Esophagus (tissue), 2 donors: ENCODE measurements at regions not wholly inside any gene's neighbourhood (a gene's known extent, or its start where the extent isn't known, plus 50 kb on each side); places are given as distances from the start of the nearest gene placed in this dataset.
"Not testable (repeated sequence)": the region's sequence is repeated elsewhere in the genome, so short reads cannot be mapped to it uniquely, and the experiment has no call there.

ENCODE experiments used
- H3K27ac ChIP-seq, 2 donors: one replicate each; pipeline ENCODE4 v1.5.1; 2013; ENCODE audit warnings: low read depth in 2 of 2, mild to moderate bottlenecking in 2 of 2, inconsistent platforms in 1 of 2, low read length in 1 of 2, moderate library complexity in 1 of 2
- H3K27me3 ChIP-seq, 2 donors: one replicate each; pipeline ENCODE4 v1.6.1; 2013; ENCODE audit warnings: low read length in 2 of 2, control low read depth in 1 of 2, mild to moderate bottlenecking in 1 of 2; ENCODE audit not compliant: insufficient read depth in 2 of 2, control insufficient read depth in 1 of 2
- H3K36me3 ChIP-seq, 2 donors: one replicate each; pipeline ENCODE4 v1.6.1; 2013; ENCODE audit warnings: low read length in 1 of 2; ENCODE audit not compliant: control insufficient read depth in 2 of 2, insufficient read depth in 2 of 2
- H3K4me1 ChIP-seq, 2 donors: one replicate each; pipeline ENCODE4 v1.6.1; 2013; ENCODE audit warnings: low read length in 1 of 2; ENCODE audit not compliant: control insufficient read depth in 2 of 2, insufficient read depth in 2 of 2
- H3K4me3 ChIP-seq, 2 donors: one replicate each; pipeline ENCODE4 v1.5.1; 2013; ENCODE audit warnings: low read length in 2 of 2, mild to moderate bottlenecking in 2 of 2, low read depth in 1 of 2, moderate library complexity in 1 of 2
- H3K9me3 ChIP-seq, 2 donors: one replicate each; pipeline ENCODE4 v1.6.1; 2013; ENCODE audit warnings: mild to moderate bottlenecking in 2 of 2, low read depth in 1 of 2, low read length in 1 of 2, moderate library complexity in 1 of 2; ENCODE audit not compliant: control insufficient read depth in 2 of 2, insufficient read depth in 1 of 2
- WGBS, 2 donors: extraction: QIAGEN DNeasy Blood & Tissue Kit; methylation state at CpG; one replicate each; pipeline ENCODE4 v1.1.7; 2013; 5-methylcytosine and 5-hydroxymethylcytosine counted together
- donor health status: healthy with polysubstance abuse.
- donor health status: Bipolar disorder and iron deficiency.

- Histone ChIP-seq H3K27ac (no peak overlapping the region), H3K4me1 (no peaks in the 10 kb centered on the region), H3K9me3 (no peaks in the 10 kb centered on the region), H3K4me3 (no peak overlapping the region), H3K27me3 (no peaks in the 10 kb centered on the region), H3K36me3 (no peaks in the 10 kb centered on the region)
- 69 to 76% methylated on average over 7 of the region's 7 CpGs for WGBS, 2 donors
Observed at GRCh38 chr20:46785958-46786357, 76.5 kb downstream of the SLC2A10 start.

GRCh38 chr20:46786566-46786965 is 77.1 kb downstream of the SLC2A10 start:
- no peaks in the 10 kb centered on the region for H3K4me1 ChIP-seq
- H3K4me3 ChIP-seq, result no peak overlapping the region
- H3K36me3 ChIP-seq, result no peaks in the 10 kb centered on the region
- no peaks in the 10 kb centered on the region for H3K9me3 ChIP-seq
- no peak overlapping the region for H3K27ac ChIP-seq
- WGBS, 2 donors, result 77 to 79% methylated on average over 6 of the region's 6 CpGs
- H3K27me3 ChIP-seq, result no peaks in the 10 kb centered on the region

- no peaks in the 10 kb centered on the region for H3K4me1 ChIP-seq
- 52 to 59% methylated on average over 21 of the region's 21 CpGs for WGBS, 2 donors
- no peaks in the 10 kb centered on the region for H3K9me3 ChIP-seq
- no peaks in the 10 kb centered on the region for H3K27me3 ChIP-seq
- no peaks in the 10 kb centered on the region for H3K36me3 ChIP-seq
- no peak overlapping the region for H3K4me3 ChIP-seq
- no peak overlapping the region for H3K27ac ChIP-seq
Observed at GRCh38 chr20:46787991-46788762, 78.7 kb downstream of the SLC2A10 start.

GRCh38 chr20:46788763-46789091 is 79.3 kb downstream of the SLC2A10 start:
- not testable (repeated sequence) for H3K27ac ChIP-seq, H3K9me3 ChIP-seq, H3K4me1 ChIP-seq, H3K27me3 ChIP-seq, H3K4me3 ChIP-seq, H3K36me3 ChIP-seq
- 76 to 79% methylated on average over 5 of the region's 5 CpGs for WGBS, 2 donors

GRCh38 chr20:46789339-46790028 is 80.0 kb downstream of the SLC2A10 start:
- Histone ChIP-seq H3K36me3 (no peaks in the 10 kb centered on the region), H3K27ac (no peak overlapping the region), H3K9me3 (peaks cover 0 to under 1% of the 10 kb centered on the region in 2 donors), H3K4me1 (no peaks in the 10 kb centered on the region), H3K27me3 (no peaks in the 10 kb centered on the region), H3K4me3 (no peak overlapping the region)
- WGBS, 2 donors, result 84 to 88% methylated on average over 13 of the region's 13 CpGs

- Histone ChIP-seq H3K36me3 (no peaks in the 10 kb centered on the region), H3K9me3 (peaks cover 0 to 3% of the 10 kb centered on the region in 2 donors), H3K4me3 (no peak overlapping the region), H3K4me1 (no peaks in the 10 kb centered on the region), H3K27ac (no peak overlapping the region), H3K27me3 (no peaks in the 10 kb centered on the region)
- 46 to 61% methylated on average over 10 of the region's 10 CpGs for WGBS, 2 donors
Observed at GRCh38 chr20:46791722-46792416, 82.4 kb downstream of the SLC2A10 start.

- H3K27me3 ChIP-seq, result no peaks in the 10 kb centered on the region
- peaks cover 0 to 3% of the 10 kb centered on the region in 2 donors for H3K9me3 ChIP-seq
- H3K4me3 ChIP-seq, result no peak overlapping the region
- H3K36me3 ChIP-seq, result no peaks in the 10 kb centered on the region
- H3K27ac ChIP-seq, result no peak overlapping the region
- H3K4me1 ChIP-seq, result no peaks in the 10 kb centered on the region
- WGBS, 2 donors, result 75 to 77% methylated on average over 5 of the region's 5 CpGs
Observed at GRCh38 chr20:46797206-46797605, 87.8 kb downstream of the SLC2A10 start.

- Histone ChIP-seq H3K4me3 (no peak overlapping the region), H3K36me3 (no peaks in the 10 kb centered on the region), H3K27me3 (no peaks in the 10 kb centered on the region), H3K27ac (no peak overlapping the region), H3K4me1 (no peaks in the 10 kb centered on the region), H3K9me3 (peaks cover 0 to 3% of the 10 kb centered on the region in 2 donors)
- WGBS, 2 donors, result 66 to 68% methylated on average over 6 of the region's 6 CpGs
Observed at GRCh38 chr20:46798430-46798829, 89.0 kb downstream of the SLC2A10 start.

- Histone ChIP-seq H3K9me3 (no peaks in the 10 kb centered on the region), H3K27me3 (no peaks in the 10 kb centered on the region)
Observed at GRCh38 chr20:46799781-46800408, 90.4 kb downstream of the SLC2A10 start.

More at GRCh38 chr20:46799781-46800408, 90.4 kb downstream of the SLC2A10 start:
- Histone ChIP-seq H3K4me3 (no peak overlapping the region), H3K4me1 (no peaks in the 10 kb centered on the region), H3K36me3 (no peaks in the 10 kb centered on the region), H3K27ac (no peak overlapping the region)
- WGBS, 2 donors, result 51 to 63% methylated on average over 7 of the region's 7 CpGs
